22Rv1 (cell line): ENCODE measurements at regions not wholly inside any gene's neighbourhood (a gene's known extent, or its start where the extent isn't known, plus 50 kb on each side); places are given as distances from the start of the nearest gene placed in this dataset.

ENCODE experiments used
- H3K27ac ChIP-seq: fragments of 450-650 bp; 2 replicates; pipeline ENCODE4 v1.5.1; 2017
- ZFX ChIP-seq: fragments of 450-650 bp; IDR thresholded peaks from 2 replicates; pipeline ENCODE4 v1.6.1; 2017; ENCODE audit warnings: antibody characterized with exemption, borderline replicate concordance
- TF ChIP-seq, protein P1 (sequence below): fragments of 450-650 bp; IDR thresholded peaks from 2 replicates; pipeline ENCODE4 v1.5.1; 2017; ENCODE audit warnings: mild to moderate bottlenecking

DNA sequence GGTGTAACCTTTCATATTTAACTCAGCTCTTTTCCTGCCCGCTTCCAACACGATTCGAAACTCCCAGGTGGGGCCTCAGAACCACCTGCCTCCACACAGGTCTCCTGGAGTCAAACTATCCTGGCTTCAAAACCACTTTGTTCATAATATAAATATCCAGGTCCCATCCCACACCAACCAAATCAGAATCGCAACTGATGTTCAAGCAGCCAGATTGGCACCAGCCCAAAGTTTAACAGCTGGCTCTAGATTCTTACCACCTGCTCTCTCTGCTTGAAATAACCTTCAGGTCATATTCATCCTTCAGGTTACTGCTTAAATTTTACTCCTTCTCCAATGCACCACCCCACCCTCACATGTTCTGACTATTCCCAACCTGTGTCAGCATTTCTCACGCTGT lies 231.4 kb upstream of the TRPM3 start:
- no peak overlapping the region for H3K27ac ChIP-seq
- no peak for TF ChIP-seq ZFX
- TF ChIP-seq, protein P1, sequence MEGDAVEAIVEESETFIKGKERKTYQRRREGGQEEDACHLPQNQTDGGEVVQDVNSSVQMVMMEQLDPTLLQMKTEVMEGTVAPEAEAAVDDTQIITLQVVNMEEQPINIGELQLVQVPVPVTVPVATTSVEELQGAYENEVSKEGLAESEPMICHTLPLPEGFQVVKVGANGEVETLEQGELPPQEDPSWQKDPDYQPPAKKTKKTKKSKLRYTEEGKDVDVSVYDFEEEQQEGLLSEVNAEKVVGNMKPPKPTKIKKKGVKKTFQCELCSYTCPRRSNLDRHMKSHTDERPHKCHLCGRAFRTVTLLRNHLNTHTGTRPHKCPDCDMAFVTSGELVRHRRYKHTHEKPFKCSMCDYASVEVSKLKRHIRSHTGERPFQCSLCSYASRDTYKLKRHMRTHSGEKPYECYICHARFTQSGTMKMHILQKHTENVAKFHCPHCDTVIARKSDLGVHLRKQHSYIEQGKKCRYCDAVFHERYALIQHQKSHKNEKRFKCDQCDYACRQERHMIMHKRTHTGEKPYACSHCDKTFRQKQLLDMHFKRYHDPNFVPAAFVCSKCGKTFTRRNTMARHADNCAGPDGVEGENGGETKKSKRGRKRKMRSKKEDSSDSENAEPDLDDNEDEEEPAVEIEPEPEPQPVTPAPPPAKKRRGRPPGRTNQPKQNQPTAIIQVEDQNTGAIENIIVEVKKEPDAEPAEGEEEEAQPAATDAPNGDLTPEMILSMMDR = no peak

DNA sequence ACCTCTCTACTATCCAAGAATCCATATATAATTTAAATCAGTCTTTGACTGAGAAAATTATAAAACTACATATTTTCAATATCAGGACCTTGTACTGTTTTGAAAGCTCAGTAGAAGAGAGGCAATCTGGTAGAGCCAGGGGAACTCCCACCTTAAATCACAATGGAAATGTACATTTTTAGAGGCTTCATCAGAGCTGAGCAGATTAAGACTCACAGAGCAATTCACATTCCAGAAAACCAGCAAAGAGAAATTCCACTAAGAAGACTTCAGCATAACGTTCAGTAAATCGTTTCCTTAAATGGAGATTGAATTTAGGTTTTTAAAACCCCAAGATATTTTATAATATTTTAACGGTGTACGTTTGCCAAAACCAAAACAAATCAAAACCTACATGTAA lies 227.8 kb upstream of the TRPM3 start:
- no peak for TF ChIP-seq ZFX
- TF ChIP-seq, protein P1 = no peak
- H3K27ac ChIP-seq = no peak overlapping the region

- no peak overlapping the region for H3K27ac ChIP-seq
- TF ChIP-seq, protein P1 = no peak
- TF ChIP-seq ZFX = no peak
Measured at GRCh38 chr9:71333321-71333720, 211.9 kb upstream of the TRPM3 start.

- no peak for TF ChIP-seq ZFX
- TF ChIP-seq, protein P1 = no peak
- H3K27ac ChIP-seq = no peak overlapping the region
Measured at GRCh38 chr9:71331603-71332002, 210.2 kb upstream of the TRPM3 start.

- TF ChIP-seq, protein P1 = no peak
- no peak for TF ChIP-seq ZFX
- H3K27ac ChIP-seq = no peak overlapping the region
Measured at GRCh38 chr9:71329873-71330272, 208.5 kb upstream of the TRPM3 start.

DNA sequence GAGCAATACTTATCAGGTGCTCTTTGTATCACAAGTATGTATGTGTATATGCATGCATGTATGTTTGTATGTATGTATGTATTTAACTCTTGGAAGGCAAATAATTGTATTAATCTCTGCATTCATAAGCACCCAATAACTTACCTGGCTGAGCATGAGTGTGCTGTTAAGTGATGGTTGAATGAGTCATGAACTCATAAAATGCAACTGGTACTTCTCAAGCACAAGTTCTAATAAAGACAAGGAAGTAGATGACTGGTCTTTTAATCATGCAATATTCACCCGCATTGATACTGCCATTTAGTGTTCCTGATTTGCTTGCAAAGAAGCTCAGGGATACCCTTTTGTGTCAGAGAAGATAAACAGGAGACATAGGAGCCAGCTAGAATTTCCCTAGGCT lies 204.9 kb upstream of the TRPM3 start:
- TF ChIP-seq ZFX = no peak
- TF ChIP-seq, protein P1 = no peak
- no peak overlapping the region for H3K27ac ChIP-seq

GRCh38 chr9:71323357-71323756 lies 201.9 kb upstream of the TRPM3 start:
- H3K27ac ChIP-seq = no peak overlapping the region
- TF ChIP-seq ZFX = no peak
- TF ChIP-seq, protein P1 = no peak
